ENCODE measurements at regions not wholly inside any gene's neighbourhood (a gene's known extent, or its start where the extent isn't known, plus 50 kb on each side); places are given as distances from the start of the nearest gene placed in this dataset.
"Not testable (repeated sequence)": the region's sequence is repeated elsewhere in the genome, so short reads cannot be mapped to it uniquely, and the experiment has no call there.

GRCh38 chr7:32662509-32662908 is 167.2 kb downstream of the AVL9 start:
- peaks cover 59 to 73% of the 10 kb centered on the region in 2 experiments for H3K4me1 ChIP-seq (ENCODE audit: control insufficient read depth in 1 of 2, insufficient read depth in 1 of 2, low read depth in 1 of 2, low read length in 1 of 2)
- H3K4me3 ChIP-seq (ENCODE audit: low read depth in 1 of 2, low read length in 1 of 2); H3K9me3 ChIP-seq; H3K27me3 ChIP-seq; H3K36me3 ChIP-seq: not testable (repeated sequence)
- H3K27ac ChIP-seq = peak overlapping the region; percentile 77

- H3K4me1 ChIP-seq (ENCODE audit: control insufficient read depth in 1 of 2, insufficient read depth in 1 of 2, low read depth in 1 of 2, low read length in 1 of 2) = peaks cover 56 to 75% of the 10 kb centered on the region in 2 experiments
- TF ChIP-seq, protein P1, sequence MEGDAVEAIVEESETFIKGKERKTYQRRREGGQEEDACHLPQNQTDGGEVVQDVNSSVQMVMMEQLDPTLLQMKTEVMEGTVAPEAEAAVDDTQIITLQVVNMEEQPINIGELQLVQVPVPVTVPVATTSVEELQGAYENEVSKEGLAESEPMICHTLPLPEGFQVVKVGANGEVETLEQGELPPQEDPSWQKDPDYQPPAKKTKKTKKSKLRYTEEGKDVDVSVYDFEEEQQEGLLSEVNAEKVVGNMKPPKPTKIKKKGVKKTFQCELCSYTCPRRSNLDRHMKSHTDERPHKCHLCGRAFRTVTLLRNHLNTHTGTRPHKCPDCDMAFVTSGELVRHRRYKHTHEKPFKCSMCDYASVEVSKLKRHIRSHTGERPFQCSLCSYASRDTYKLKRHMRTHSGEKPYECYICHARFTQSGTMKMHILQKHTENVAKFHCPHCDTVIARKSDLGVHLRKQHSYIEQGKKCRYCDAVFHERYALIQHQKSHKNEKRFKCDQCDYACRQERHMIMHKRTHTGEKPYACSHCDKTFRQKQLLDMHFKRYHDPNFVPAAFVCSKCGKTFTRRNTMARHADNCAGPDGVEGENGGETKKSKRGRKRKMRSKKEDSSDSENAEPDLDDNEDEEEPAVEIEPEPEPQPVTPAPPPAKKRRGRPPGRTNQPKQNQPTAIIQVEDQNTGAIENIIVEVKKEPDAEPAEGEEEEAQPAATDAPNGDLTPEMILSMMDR (IDR thresholded peaks at IDR 0.05) = no peak
- H3K4me3 ChIP-seq (ENCODE audit: low read depth in 1 of 2, low read length in 1 of 2) = peak overlapping the region in 1 of 2 experiments; percentile 10
- no peaks in the 10 kb centered on the region for H3K9me3 ChIP-seq
- no peaks in the 10 kb centered on the region for H3K36me3 ChIP-seq
- peak overlapping the region; percentile 77 for H3K27ac ChIP-seq
- H3K27me3 ChIP-seq = no peaks in the 10 kb centered on the region
These were observed 166.6 kb downstream of the AVL9 start for GRCh38 chr7:32661929-32662328.

- H3K4me3 ChIP-seq (ENCODE audit: low read depth in 1 of 2, low read length in 1 of 2) = no peak overlapping the region
- H3K27me3 ChIP-seq = no peaks in the 10 kb centered on the region
- peaks cover 56 to 76% of the 10 kb centered on the region in 2 experiments for H3K4me1 ChIP-seq (ENCODE audit: control insufficient read depth in 1 of 2, insufficient read depth in 1 of 2, low read depth in 1 of 2, low read length in 1 of 2)
- no peaks in the 10 kb centered on the region for H3K36me3 ChIP-seq
- H3K9me3 ChIP-seq = no peaks in the 10 kb centered on the region
- peak overlapping the region; percentile 77 for H3K27ac ChIP-seq
- TF ChIP-seq, protein P1 (IDR thresholded peaks at IDR 0.05) = no peak
These were observed 166.2 kb downstream of the AVL9 start for GRCh38 chr7:32661501-32661900.

GRCh38 chr7:32660936-32661335 is 165.6 kb downstream of the AVL9 start:
- Histone ChIP-seq H3K4me3 (ENCODE audit: low read depth in 1 of 2, low read length in 1 of 2) (no peak overlapping the region), H3K4me1 (ENCODE audit: control insufficient read depth in 1 of 2, insufficient read depth in 1 of 2, low read depth in 1 of 2, low read length in 1 of 2) (peaks cover 55 to 76% of the 10 kb centered on the region in 2 experiments), H3K27me3 (no peaks in the 10 kb centered on the region), H3K36me3 (no peaks in the 10 kb centered on the region), H3K9me3 (no peaks in the 10 kb centered on the region), H3K27ac (peak overlapping the region; percentile 77)
- TF ChIP-seq, protein P1 (IDR thresholded peaks at IDR 0.05) = no peak

- H3K27ac ChIP-seq = peak overlapping the region; percentile 77
- no peaks in the 10 kb centered on the region for H3K27me3 ChIP-seq
- TF ChIP-seq, protein P1 (IDR thresholded peaks at IDR 0.05) = no peak
- H3K9me3 ChIP-seq = no peaks in the 10 kb centered on the region
- H3K4me3 ChIP-seq (ENCODE audit: low read depth in 1 of 2, low read length in 1 of 2) = peak overlapping the region; percentile 25 to 40
- H3K36me3 ChIP-seq = no peaks in the 10 kb centered on the region
- H3K4me1 ChIP-seq (ENCODE audit: control insufficient read depth in 1 of 2, insufficient read depth in 1 of 2, low read depth in 1 of 2, low read length in 1 of 2) = peaks cover 52 to 70% of the 10 kb centered on the region in 2 experiments
These were observed 164.6 kb downstream of the AVL9 start for GRCh38 chr7:32659853-32660252.

- Histone ChIP-seq H3K27me3 (no peaks in the 10 kb centered on the region), H3K27ac (peak overlapping the region; percentile 77), H3K4me1 (ENCODE audit: control insufficient read depth in 1 of 2, insufficient read depth in 1 of 2, low read depth in 1 of 2, low read length in 1 of 2) (peaks cover 38 to 58% of the 10 kb centered on the region in 2 experiments), H3K36me3 (no peaks in the 10 kb centered on the region), H3K9me3 (no peaks in the 10 kb centered on the region), H3K4me3 (ENCODE audit: low read depth in 1 of 2, low read length in 1 of 2) (no peak overlapping the region)
- TF ChIP-seq, protein P1 (IDR thresholded peaks at IDR 0.05) = no peak
These were observed 163.2 kb downstream of the AVL9 start for GRCh38 chr7:32658467-32658869.
